Gastrocnemius medialis (tissue), 4 donors: ENCODE measurements at regions not wholly inside any gene's neighbourhood (a gene's known extent, or its start where the extent isn't known, plus 50 kb on each side); places are given as distances from the start of the nearest gene placed in this dataset.
A peak's percentile ranks its signal among the peaks of the same experiment; 100 is the strongest.

Experiments
- ATAC-seq, 2 donors: fragments of 150-250 bp; one replicate each; pipeline ENCODE4 v1.9.1; 2016
- DNase-seq, 2 donors: peaks; one replicate each; pipeline ENCODE4 v3.0.0-alpha.2; 2019
- H3K27ac ChIP-seq, 4 donors: fragments of 200-600 bp; sonication (generic); 1 replicate in 1 of 4; 2 replicates in 3 of 4; pipeline ENCODE4 v1.5.1; 2016 to 2018; ENCODE audit warnings: mild to moderate bottlenecking in 2 of 4, moderate library complexity in 1 of 4
- H3K27me3 ChIP-seq, 3 donors: fragments of 200-600 bp; sonication (generic) in 2 of 3; 1 replicate in 1 of 3; 2 replicates in 2 of 3; pipeline versions ENCODE4 v1.5.1 to v1.6.0; 2016 to 2019; ENCODE audit warnings: mild to moderate bottlenecking in 1 of 3, moderate library complexity in 1 of 3
- H3K36me3 ChIP-seq, 2 donors: fragments of 200-600 bp; sonication (generic) in 1 of 2; one replicate each; pipeline ENCODE4 v1.5.1; 2017 to 2018
- H3K4me1 ChIP-seq, 2 donors: fragments of 200-600 bp; sonication (generic) in 1 of 2; one replicate each; pipeline ENCODE4 v1.5.1; 2016 to 2017; ENCODE audit warnings: mild to moderate bottlenecking in 2 of 2
- H3K4me3 ChIP-seq, 4 donors: fragments of 200-600 bp; sonication (generic) in 3 of 4; 1 replicate in 1 of 4; 2 replicates in 3 of 4; pipeline ENCODE4 v1.5.1; 2016 to 2019; ENCODE audit warnings: mild to moderate bottlenecking in 2 of 4
- H3K9me3 ChIP-seq, 3 donors: fragments of 200-600 bp; sonication (generic) in 2 of 3; 1 replicate in 1 of 3; 2 replicates in 2 of 3; pipeline ENCODE4 v1.5.1; 2016 to 2019
- POLR2A ChIP-seq, 2 donors: fragments of 450-650 bp; IDR thresholded peaks; one replicate each; pipeline ENCODE4 v1.6.1; 2017; ENCODE audit warnings: antibody characterized with exemption in 2 of 2, mild to moderate bottlenecking in 2 of 2, moderate library complexity in 2 of 2
- in situ Hi-C, 4 donors: fragments of 200-750 bp; cut with MboI; loops; one replicate each; pipeline versions ENCODE4 v1.15.0 to v1.8.0; 2017; ENCODE audit warnings: low sequenced_read_pairs in 4 of 4
- intact Hi-C: fragments of 100-400 bp; cut with DNase I; formaldehyde crosslinking; loops from one replicate; pipeline ENCODE4 v1.15.1; 2023; ENCODE audit warnings: low total_unique reads
- TF ChIP-seq, protein P1 (sequence below), 5 experiments: fragments of 450-650 bp in 3 of 5; fragments of 200-600 bp in 2 of 5; sonication (generic) in 2 of 5; IDR thresholded peaks in 4 of 5; conservative IDR thresholded peaks in 1 of 5; 1 replicate in 4 of 5; 2 replicates in 1 of 5; pipeline ENCODE4 v1.5.1; 2016 to 2019; ENCODE audit warnings: antibody characterized with exemption in 5 of 5, mild to moderate bottlenecking in 3 of 5, moderate library complexity in 3 of 5

DNA sequence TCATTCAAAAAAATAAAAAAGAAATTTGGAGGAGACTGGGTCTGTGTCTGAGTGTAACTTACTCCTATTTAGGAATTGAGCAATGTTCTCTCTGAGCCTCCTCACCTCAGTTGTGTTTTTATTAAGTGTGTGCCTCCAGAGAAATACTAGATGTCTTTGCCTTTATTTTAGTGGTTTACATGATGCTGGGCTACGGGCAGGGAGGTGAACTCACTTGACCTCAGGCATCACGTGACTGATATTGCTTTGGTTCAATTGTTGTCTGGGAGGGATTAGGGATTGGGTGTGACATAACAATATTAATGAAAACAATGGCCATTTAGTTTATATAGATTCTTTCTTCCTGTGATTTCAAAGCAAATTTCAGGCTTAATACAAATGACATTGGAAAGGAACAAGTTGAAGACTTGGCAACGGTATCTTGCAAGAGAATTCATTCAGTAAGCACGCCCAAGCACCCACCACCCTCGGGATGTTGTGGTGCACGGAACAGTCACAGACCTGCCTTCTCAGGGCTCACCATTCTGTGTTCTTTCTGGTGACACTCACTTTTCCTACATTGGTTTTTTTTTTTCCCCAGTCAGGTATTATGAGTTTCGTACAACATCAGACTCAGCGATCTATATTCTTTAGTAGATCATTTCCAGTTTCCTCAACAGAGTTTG lies 77.5 kb downstream of the BMP4 start:
- H3K4me1 ChIP-seq: no peaks in the 10 kb centered on the region
- no peaks in the 10 kb centered on the region for H3K27me3 ChIP-seq
- no peak for TF ChIP-seq POLR2A (IDR thresholded peaks at IDR 0.05)
- TF ChIP-seq, protein P1, sequence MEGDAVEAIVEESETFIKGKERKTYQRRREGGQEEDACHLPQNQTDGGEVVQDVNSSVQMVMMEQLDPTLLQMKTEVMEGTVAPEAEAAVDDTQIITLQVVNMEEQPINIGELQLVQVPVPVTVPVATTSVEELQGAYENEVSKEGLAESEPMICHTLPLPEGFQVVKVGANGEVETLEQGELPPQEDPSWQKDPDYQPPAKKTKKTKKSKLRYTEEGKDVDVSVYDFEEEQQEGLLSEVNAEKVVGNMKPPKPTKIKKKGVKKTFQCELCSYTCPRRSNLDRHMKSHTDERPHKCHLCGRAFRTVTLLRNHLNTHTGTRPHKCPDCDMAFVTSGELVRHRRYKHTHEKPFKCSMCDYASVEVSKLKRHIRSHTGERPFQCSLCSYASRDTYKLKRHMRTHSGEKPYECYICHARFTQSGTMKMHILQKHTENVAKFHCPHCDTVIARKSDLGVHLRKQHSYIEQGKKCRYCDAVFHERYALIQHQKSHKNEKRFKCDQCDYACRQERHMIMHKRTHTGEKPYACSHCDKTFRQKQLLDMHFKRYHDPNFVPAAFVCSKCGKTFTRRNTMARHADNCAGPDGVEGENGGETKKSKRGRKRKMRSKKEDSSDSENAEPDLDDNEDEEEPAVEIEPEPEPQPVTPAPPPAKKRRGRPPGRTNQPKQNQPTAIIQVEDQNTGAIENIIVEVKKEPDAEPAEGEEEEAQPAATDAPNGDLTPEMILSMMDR (IDR thresholded peaks at IDR 0.05 in 4 of 5, conservative IDR thresholded peaks at IDR 0.05 in 1 of 5): no peak
- H3K4me3 ChIP-seq: no peak overlapping the region
- DNase-seq (no peak), ATAC-seq (peak; percentile 24 to 39)
- peak overlapping the region; percentile 22 to 45 (median 35) for H3K27ac ChIP-seq
- no peaks in the 10 kb centered on the region for H3K36me3 ChIP-seq
- intact Hi-C loops: no loop called here
- in situ Hi-C loops: no loop called here
- no peaks in the 10 kb centered on the region for H3K9me3 ChIP-seq

DNA sequence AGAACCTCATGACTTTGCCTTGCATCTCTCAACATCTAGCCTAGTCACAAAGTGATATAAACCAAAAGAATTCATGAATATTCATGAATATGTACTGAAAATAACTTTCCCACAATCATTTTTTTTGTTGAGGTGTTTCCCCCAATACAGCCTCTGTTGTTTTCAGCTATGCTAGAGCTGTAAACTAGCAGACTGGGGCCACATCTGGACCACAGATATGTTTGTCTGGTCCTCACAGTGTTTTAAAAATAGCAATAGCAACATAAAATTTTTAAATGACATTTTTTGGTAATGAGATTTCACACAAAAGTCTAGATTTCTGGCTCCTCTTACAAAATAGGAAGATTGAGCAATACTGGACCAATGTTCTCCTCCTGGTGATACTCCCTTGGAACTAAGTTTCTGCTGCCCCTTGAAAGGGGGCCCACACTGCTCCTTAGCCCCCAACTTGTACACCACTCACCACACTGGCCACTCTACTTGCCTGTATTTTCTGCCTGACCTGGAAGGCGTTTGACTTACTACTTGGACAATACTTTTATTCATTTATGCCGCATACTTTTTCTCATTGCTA lies 81.2 kb downstream of the BMP4 start:
- Histone ChIP-seq H3K4me1 (peaks cover 0 to 5% of the 10 kb centered on the region in 2 donors), H3K4me3 (no peak overlapping the region), H3K27me3 (no peaks in the 10 kb centered on the region), H3K9me3 (no peaks in the 10 kb centered on the region), H3K36me3 (no peaks in the 10 kb centered on the region), H3K27ac (peak overlapping the region in 3 of 4 donors; percentile 32 to 40 (median 34))
- in situ Hi-C loops (no loop called here), intact Hi-C loops (no loop called here)
- DNase-seq (peak in 1 of 2 donors; percentile 6), ATAC-seq (peak; percentile 36 to 64)
- TF ChIP-seq POLR2A (IDR thresholded peaks at IDR 0.05): no peak
- TF ChIP-seq, protein P1 (IDR thresholded peaks at IDR 0.05 in 4 of 5, conservative IDR thresholded peaks at IDR 0.05 in 1 of 5): no peak

DNA sequence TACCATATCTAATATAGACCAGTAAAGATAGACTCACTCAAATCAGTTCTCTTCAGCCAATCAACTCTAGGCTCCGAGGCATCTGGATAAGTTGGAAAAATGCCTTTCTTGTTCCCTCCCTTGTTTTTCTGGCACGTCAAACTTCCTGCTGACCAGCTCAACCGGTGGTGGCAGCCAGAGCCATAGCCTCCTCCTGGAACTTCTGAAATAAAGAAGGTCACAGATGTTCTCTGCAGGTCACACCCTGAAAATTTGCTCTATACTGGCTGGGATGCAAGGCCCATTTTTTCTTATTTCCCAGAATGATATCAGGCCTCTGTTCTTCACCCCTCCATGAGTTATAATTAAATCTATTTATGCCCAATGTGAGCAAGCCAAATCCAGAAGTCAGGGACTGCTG lies 81.9 kb downstream of the BMP4 start:
- in situ Hi-C loops (no loop called here), intact Hi-C loops (no loop called here)
- Histone ChIP-seq H3K4me1 (peaks cover 0 to 5% of the 10 kb centered on the region in 2 donors), H3K36me3 (no peaks in the 10 kb centered on the region), H3K27ac (peak overlapping the region in 3 of 4 donors; percentile 24 to 47 (median 43)), H3K27me3 (no peaks in the 10 kb centered on the region), H3K9me3 (no peaks in the 10 kb centered on the region), H3K4me3 (no peak overlapping the region)
- DNase-seq (peak; percentile 4 to 57), ATAC-seq (peak; percentile 64 to 69)
- TF ChIP-seq, protein P1 (IDR thresholded peaks at IDR 0.05 in 4 of 5, conservative IDR thresholded peaks at IDR 0.05 in 1 of 5): no peak
- no peak for TF ChIP-seq POLR2A (IDR thresholded peaks at IDR 0.05)

DNA sequence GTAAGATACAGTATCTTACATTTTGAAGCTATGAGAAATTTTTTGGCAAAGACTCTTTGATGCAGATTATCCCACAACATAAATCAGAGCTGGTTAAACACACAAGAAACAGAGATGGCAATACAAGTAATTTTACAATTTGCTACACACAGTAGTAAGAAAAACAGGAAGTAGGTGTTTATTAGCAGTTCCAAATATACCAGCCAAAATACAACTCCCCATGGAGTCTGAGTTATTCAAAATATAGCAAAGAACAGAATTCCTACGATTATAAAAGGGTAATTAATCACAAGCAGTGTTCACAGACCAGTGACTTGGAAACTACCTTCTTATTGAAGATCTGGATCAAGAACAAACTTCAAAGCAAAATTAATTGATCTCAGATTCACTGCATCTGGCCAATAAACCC lies 83.9 kb downstream of the BMP4 start:
- Histone ChIP-seq H3K9me3 (no peaks in the 10 kb centered on the region), H3K27me3 (no peaks in the 10 kb centered on the region), H3K36me3 (no peaks in the 10 kb centered on the region), H3K4me1 (peaks cover 0 to 5% of the 10 kb centered on the region in 2 donors), H3K27ac (no peak overlapping the region), H3K4me3 (no peak overlapping the region)
- in situ Hi-C loops: no loop called here
- DNase-seq: no peak
- TF ChIP-seq, protein P1 (IDR thresholded peaks at IDR 0.05 in 4 of 5, conservative IDR thresholded peaks at IDR 0.05 in 1 of 5): no peak
- TF ChIP-seq POLR2A (IDR thresholded peaks at IDR 0.05): no peak
- no peak for ATAC-seq
- intact Hi-C loops: no loop called here
